Thoracic aorta (tissue), 2 donors: ENCODE measurements at regions not wholly inside any gene's neighbourhood (a gene's known extent, or its start where the extent isn't known, plus 50 kb on each side); places are given as distances from the start of the nearest gene placed in this dataset.
"Not testable (repeated sequence)": the region's sequence is repeated elsewhere in the genome, so short reads cannot be mapped to it uniquely, and the experiment has no call there.

Source experiments
- ATAC-seq: fragments of 150-250 bp; one replicate; pipeline ENCODE4 v1.8.0; 2017; ENCODE audit warnings: low read depth; ENCODE audit not compliant: insufficient number of reproducible peaks, low FRiP score
- DNase-seq: peaks from one replicate; pipeline ENCODE4 v3.0.0-alpha.2; 2020; ENCODE audit warnings: low spot score
- H3K27ac ChIP-seq, 2 donors: fragments of 200-600 bp; sonication (generic); 1 replicate in 1 of 2; 2 replicates in 1 of 2; pipeline ENCODE4 v1.5.1; 2016; ENCODE audit warnings: mild to moderate bottlenecking in 2 of 2, moderate library complexity in 2 of 2
- H3K27me3 ChIP-seq: fragments of 200-600 bp; sonication (generic); replicated peaks from 2 replicates; pipeline ENCODE4 v1.6.0; 2016; ENCODE audit warnings: mild to moderate bottlenecking; ENCODE audit not compliant: insufficient read depth
- H3K36me3 ChIP-seq: fragments of 200-600 bp; sonication (generic); one replicate; pipeline ENCODE4 v1.5.1; 2016
- H3K4me1 ChIP-seq, 2 donors: fragments of 200-600 bp; sonication (generic); 1 replicate in 1 of 2; 2 replicates in 1 of 2; pipeline versions ENCODE4 v1.5.1 to v1.6.0; 2016; ENCODE audit warnings: low read depth in 2 of 2, mild to moderate bottlenecking in 1 of 2; ENCODE audit not compliant: control insufficient read depth in 1 of 2
- H3K4me3 ChIP-seq: fragments of 200-600 bp; sonication (generic); 2 replicates; pipeline ENCODE4 v1.5.1; 2016; ENCODE audit warnings: mild to moderate bottlenecking
- H3K9me3 ChIP-seq: fragments of 200-600 bp; sonication (generic); 2 replicates; pipeline ENCODE4 v1.5.1; 2016
- TF ChIP-seq, protein P1 (sequence below): fragments of 200-600 bp; sonication (generic); IDR thresholded peaks from one replicate; pipeline ENCODE4 v1.5.1; 2019; ENCODE audit warnings: antibody characterized with exemption

DNA sequence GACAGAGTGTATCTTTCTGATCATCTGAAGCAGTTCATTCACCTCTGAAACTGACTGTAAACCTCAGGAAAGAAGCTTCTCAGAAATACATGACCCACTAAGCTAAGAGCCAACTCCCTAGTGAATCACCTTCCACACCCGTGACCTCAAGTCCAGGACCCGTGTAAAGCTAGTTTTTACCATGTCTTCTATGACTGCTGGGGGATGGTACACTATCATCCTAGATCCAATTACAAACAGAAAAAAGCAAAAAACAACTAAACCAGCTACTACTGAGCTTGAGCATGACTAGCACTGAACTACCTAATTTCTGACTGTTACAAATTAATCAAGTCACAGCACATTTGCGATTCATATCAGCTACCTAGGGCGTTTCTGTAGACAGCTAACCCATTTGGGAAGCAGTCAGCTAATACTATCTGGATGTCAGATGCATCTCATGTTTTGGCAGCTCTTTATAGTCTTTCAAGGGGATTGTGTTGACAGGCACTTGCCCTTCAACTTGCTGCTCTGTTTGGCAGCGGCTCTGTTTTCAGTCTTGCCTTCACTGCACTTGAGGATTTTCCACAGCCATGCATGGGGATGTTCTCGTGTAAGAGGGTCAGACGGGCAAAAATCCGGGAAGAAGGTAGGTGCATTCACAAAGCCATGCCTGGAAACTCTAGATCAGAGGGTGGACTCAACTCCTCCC lies 350.3 kb downstream of the ANAPC1 start:
- not testable (repeated sequence) for H3K27ac ChIP-seq, H3K9me3 ChIP-seq, H3K4me1 ChIP-seq, H3K4me3 ChIP-seq, H3K27me3 ChIP-seq, ATAC-seq, H3K36me3 ChIP-seq, DNase-seq

DNA sequence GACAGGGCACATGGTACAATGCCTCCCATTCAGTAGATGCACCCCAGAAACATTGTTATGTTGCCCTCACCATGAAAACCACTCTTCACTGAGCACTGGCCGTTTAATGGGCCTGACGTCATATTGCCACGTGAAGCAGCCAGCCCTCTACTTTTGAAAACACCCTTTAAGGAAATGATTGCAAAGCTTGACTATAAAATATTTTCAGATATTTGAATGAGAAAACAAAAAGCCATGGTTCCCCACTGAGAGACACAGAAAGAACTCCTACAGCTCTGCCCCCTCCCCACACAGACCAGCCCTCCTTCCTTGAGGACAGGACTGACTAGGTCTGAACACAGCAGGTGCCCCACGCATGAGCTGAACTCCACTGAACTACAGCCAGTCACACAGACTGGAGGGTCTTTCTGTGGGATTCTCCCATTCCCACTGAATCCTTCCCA lies 349.1 kb downstream of the ANAPC1 start:
- Histone ChIP-seq H3K9me3 (no peaks in the 10 kb centered on the region), H3K4me1 (peaks cover 0 to 8% of the 10 kb centered on the region in 2 donors), H3K36me3 (no peaks in the 10 kb centered on the region), H3K27me3 (no peaks in the 10 kb centered on the region), H3K4me3 (no peak overlapping the region), H3K27ac (no peak overlapping the region)
- ATAC-seq (no peak), DNase-seq (no peak)
- TF ChIP-seq, protein P1, sequence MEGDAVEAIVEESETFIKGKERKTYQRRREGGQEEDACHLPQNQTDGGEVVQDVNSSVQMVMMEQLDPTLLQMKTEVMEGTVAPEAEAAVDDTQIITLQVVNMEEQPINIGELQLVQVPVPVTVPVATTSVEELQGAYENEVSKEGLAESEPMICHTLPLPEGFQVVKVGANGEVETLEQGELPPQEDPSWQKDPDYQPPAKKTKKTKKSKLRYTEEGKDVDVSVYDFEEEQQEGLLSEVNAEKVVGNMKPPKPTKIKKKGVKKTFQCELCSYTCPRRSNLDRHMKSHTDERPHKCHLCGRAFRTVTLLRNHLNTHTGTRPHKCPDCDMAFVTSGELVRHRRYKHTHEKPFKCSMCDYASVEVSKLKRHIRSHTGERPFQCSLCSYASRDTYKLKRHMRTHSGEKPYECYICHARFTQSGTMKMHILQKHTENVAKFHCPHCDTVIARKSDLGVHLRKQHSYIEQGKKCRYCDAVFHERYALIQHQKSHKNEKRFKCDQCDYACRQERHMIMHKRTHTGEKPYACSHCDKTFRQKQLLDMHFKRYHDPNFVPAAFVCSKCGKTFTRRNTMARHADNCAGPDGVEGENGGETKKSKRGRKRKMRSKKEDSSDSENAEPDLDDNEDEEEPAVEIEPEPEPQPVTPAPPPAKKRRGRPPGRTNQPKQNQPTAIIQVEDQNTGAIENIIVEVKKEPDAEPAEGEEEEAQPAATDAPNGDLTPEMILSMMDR: no peak

GRCh38 chr2:111535404-111535803 lies 348.6 kb downstream of the ANAPC1 start:
- no peak for DNase-seq
- Histone ChIP-seq H3K4me1 (peaks cover 0 to 8% of the 10 kb centered on the region in 2 donors), H3K36me3 (no peaks in the 10 kb centered on the region), H3K27ac (no peak overlapping the region), H3K27me3 (no peaks in the 10 kb centered on the region), H3K9me3 (no peaks in the 10 kb centered on the region), H3K4me3 (no peak overlapping the region)
- ATAC-seq: no peak
- TF ChIP-seq, protein P1: no peak

GRCh38 chr2:111537078-111537655 lies 346.8 kb downstream of the ANAPC1 start:
- Histone ChIP-seq H3K9me3 (no peaks in the 10 kb centered on the region), H3K4me1 (peaks cover 0 to 8% of the 10 kb centered on the region in 2 donors), H3K4me3 (no peak overlapping the region), H3K27ac (no peak overlapping the region), H3K27me3 (no peaks in the 10 kb centered on the region), H3K36me3 (no peaks in the 10 kb centered on the region)
- no peak for ATAC-seq
- TF ChIP-seq, protein P1: no peak
- no peak for DNase-seq

- not testable (repeated sequence) for H3K4me3 ChIP-seq, H3K27me3 ChIP-seq, H3K36me3 ChIP-seq, H3K27ac ChIP-seq, ATAC-seq, H3K9me3 ChIP-seq, DNase-seq, H3K4me1 ChIP-seq
Observed at GRCh38 chr2:111539991-111540390, 344.0 kb downstream of the ANAPC1 start.

GRCh38 chr2:111542120-111542774 lies 341.7 kb downstream of the ANAPC1 start:
- not testable (repeated sequence) for ATAC-seq, H3K27ac ChIP-seq, H3K4me1 ChIP-seq, H3K9me3 ChIP-seq, H3K36me3 ChIP-seq, DNase-seq, H3K27me3 ChIP-seq, H3K4me3 ChIP-seq

DNA sequence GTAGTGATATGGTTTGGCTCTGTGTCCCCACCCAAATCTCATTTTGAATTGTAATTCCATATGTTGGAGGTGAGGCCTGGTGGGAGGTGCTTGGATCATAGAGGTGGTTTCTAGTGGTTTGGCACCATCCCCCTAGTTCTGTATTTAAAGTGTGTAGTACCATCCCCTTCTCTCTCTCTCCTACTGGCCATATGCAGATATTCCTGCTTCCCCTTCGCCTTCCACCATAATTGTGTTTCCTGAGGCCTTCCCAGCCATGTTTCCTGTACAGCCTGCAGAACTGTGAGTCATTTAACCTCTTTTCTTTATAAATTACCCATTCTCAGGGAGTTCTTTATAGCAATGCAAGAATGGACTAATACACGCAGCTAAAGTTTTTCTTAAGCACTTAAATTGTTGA lies 340.0 kb downstream of the ANAPC1 start:
- not testable (repeated sequence) for H3K36me3 ChIP-seq, DNase-seq, H3K4me3 ChIP-seq, H3K27ac ChIP-seq, H3K9me3 ChIP-seq, H3K27me3 ChIP-seq, H3K4me1 ChIP-seq, ATAC-seq

GRCh38 chr2:111545723-111546431 lies 338.1 kb downstream of the ANAPC1 start:
- not testable (repeated sequence) for H3K36me3 ChIP-seq, H3K27me3 ChIP-seq, H3K4me3 ChIP-seq, DNase-seq, H3K27ac ChIP-seq, ATAC-seq, H3K9me3 ChIP-seq, H3K4me1 ChIP-seq

DNA sequence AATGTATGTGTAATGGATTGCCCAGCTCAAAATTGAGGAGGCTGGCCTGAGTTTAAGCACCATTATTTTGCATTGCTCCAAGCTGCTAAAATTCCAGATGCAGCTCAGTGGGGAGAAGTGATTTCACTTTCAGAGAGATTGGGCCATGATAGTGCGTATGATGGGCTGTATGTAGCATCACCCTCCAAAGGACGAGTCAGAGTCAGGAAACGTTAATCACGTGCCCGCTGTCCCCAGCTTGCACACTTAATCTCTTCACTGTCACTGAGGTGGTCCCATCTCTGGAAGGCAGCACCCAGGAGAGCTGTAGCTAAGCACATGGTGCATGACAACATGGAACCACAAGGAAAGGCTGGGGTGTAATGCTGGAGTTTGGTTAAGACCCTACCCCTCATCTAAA lies 337.4 kb downstream of the ANAPC1 start:
- H3K4me1 ChIP-seq, H3K27me3 ChIP-seq, DNase-seq, H3K27ac ChIP-seq, ATAC-seq, H3K9me3 ChIP-seq, H3K36me3 ChIP-seq, H3K4me3 ChIP-seq: not testable (repeated sequence)
